ENCODE measurements at regions not wholly inside any gene's neighbourhood (a gene's known extent, or its start where the extent isn't known, plus 50 kb on each side); places are given as distances from the start of the nearest gene placed in this dataset.

- no peak overlapping the region for H3K4me3 ChIP-seq
- no peak overlapping the region for H3K27ac ChIP-seq
- no peaks in the 10 kb centered on the region for H3K4me1 ChIP-seq
- H3K27me3 ChIP-seq, result peaks cover 0 to 28% (median 0%) of the 10 kb centered on the region in 9 donors
- intact Hi-C loops (cut with DNase I), result no loop called here
- no peak for TF ChIP-seq POLR2A (IDR thresholded peaks at IDR 0.05)
- TF ChIP-seq CTCF (IDR thresholded peaks at IDR 0.05), result no peak
- no peak for DNase-seq
- H3K9me3 ChIP-seq, result peaks cover 0 to 7% (median 0%) of the 10 kb centered on the region in 12 donors
- ATAC-seq, result no peak
- 62 to 72% (median 68%) methylated on average over 8 of the region's 8 CpGs for WGBS, 4 donors
- H3K36me3 ChIP-seq, result no peaks in the 10 kb centered on the region
Observed at GRCh38 chr17:74016461-74016860, 187.0 kb upstream of the RPL38 start.

GRCh38 chr17:74017466-74017865, 186.0 kb upstream of the RPL38 start:
- Histone ChIP-seq H3K27me3 (peaks cover 0 to 27% (median 0%) of the 10 kb centered on the region in 9 donors), H3K4me1 (no peaks in the 10 kb centered on the region), H3K36me3 (no peaks in the 10 kb centered on the region), H3K4me3 (no peak overlapping the region), H3K27ac (no peak overlapping the region), H3K9me3 (peaks cover 0 to 7% (median 0%) of the 10 kb centered on the region in 12 donors)
- TF ChIP-seq CTCF (IDR thresholded peaks at IDR 0.05) (no peak), POLR2A (IDR thresholded peaks at IDR 0.05) (no peak)
- no peak for ATAC-seq
- intact Hi-C loops (cut with DNase I), result no loop called here
- DNase-seq, result no peak
- 80 to 85% (median 83%) methylated on average over 8 of the region's 8 CpGs for WGBS, 4 donors

- TF ChIP-seq POLR2A (IDR thresholded peaks at IDR 0.05) (no peak), CTCF (IDR thresholded peaks at IDR 0.05) (no peak)
- intact Hi-C loops (cut with DNase I), result no loop called here
- H3K36me3 ChIP-seq, result no peaks in the 10 kb centered on the region
- DNase-seq, result no peak
- H3K4me3 ChIP-seq, result no peak overlapping the region
- no peaks in the 10 kb centered on the region for H3K4me1 ChIP-seq
- 75 to 85% (median 83%) methylated on average over 4 of the region's 4 CpGs for WGBS, 4 donors
- no peak for ATAC-seq
- peaks cover 0 to 7% (median 0%) of the 10 kb centered on the region in 12 donors for H3K9me3 ChIP-seq
- H3K27ac ChIP-seq, result no peak overlapping the region
- H3K27me3 ChIP-seq, result peaks cover 0 to 27% (median 0%) of the 10 kb centered on the region in 9 donors
Observed at GRCh38 chr17:74018115-74018514, 185.4 kb upstream of the RPL38 start.

GRCh38 chr17:74019271-74019670, 184.2 kb upstream of the RPL38 start:
- peaks cover 0 to 20% (median 0%) of the 10 kb centered on the region in 9 donors for H3K27me3 ChIP-seq
- no peak for TF ChIP-seq POLR2A (IDR thresholded peaks at IDR 0.05)
- TF ChIP-seq CTCF (IDR thresholded peaks at IDR 0.05), result no peak
- DNase-seq (no peak), ATAC-seq (no peak)
- no peak overlapping the region for H3K4me3 ChIP-seq
- no peak overlapping the region for H3K27ac ChIP-seq
- no peaks in the 10 kb centered on the region for H3K4me1 ChIP-seq
- no peaks in the 10 kb centered on the region for H3K36me3 ChIP-seq
- intact Hi-C loops (cut with DNase I), result no loop called here
- peaks cover 0 to 7% (median 0%) of the 10 kb centered on the region in 12 donors for H3K9me3 ChIP-seq
- WGBS, 4 donors, result 66 to 85% (median 80%) methylated on average over 6 of the region's 6 CpGs
